Stimulated activated CD4-positive, alpha-beta T cell treated with anti-CD3 and anti-CD28 coated beads, Interleukin-15, amount 100 ng/mL, for 48 hours (primary cell): ENCODE measurements at regions not wholly inside any gene's neighbourhood (a gene's known extent, or its start where the extent isn't known, plus 50 kb on each side); places are given as distances from the start of the nearest gene placed in this dataset.

Experiments
- DNase-seq, 2 donors: peaks; one replicate each; pipeline ENCODE4 v3.0.0-alpha.2; 2020; ENCODE audit warnings: low read depth in 2 of 2

DNA sequence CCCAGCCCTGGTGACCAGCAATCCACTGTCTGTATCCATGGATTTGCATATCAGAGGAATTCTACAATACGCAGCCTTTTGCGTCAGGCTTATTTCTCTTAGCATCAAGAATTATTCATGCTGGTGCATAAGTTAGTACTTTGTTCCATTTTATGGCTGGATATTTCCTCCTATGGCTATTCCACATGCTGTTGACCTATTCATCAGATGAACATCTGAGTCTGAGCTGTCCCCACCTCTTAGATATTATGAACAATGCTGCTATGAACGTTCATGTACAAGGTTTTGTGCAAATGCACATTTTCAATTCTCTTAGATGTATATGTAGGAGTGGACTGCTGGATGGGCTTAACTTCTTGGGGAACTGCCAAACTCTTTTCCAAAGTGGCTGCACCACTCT lies 79.0 kb upstream of the CST7 start:
- DNase-seq: no peak

- no peak for DNase-seq
These were observed 78.2 kb upstream of the CST7 start for GRCh38 chr20:24870881-24871280.

GRCh38 chr20:24871480-24872213 lies 77.4 kb upstream of the CST7 start:
- no peak for DNase-seq

- DNase-seq: no peak
These were observed 76.6 kb upstream of the CST7 start for GRCh38 chr20:24872291-24873024.

DNA sequence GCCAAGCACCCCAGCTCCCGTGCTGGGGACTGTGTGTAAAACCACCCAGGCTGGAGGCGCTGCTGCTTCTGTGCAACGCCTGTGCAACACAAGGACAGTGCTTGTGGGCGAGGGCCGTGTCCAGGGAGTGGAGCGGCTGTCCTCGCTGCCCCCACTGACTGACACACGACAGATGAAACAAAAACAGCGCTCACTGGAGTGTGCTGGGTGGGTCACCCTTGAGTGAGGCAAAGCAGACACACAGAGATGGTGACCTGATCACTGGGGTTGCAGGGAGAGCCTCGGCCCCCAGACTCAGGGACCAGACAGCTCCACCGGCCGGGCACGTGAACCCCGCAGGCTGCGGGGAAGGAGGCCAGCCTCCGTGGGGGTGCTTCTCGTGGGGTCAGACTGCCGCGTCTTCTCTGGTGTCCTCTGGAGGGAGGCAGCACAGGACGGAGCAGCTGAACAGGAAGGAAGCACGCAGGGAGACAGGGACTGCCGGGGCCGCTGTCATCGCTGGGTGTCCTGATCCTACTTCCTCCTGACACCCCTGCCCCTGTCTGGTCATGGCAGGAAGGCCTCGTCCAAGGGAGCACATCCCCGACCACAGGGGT lies 75.9 kb upstream of the CST7 start:
- DNase-seq: no peak

DNA sequence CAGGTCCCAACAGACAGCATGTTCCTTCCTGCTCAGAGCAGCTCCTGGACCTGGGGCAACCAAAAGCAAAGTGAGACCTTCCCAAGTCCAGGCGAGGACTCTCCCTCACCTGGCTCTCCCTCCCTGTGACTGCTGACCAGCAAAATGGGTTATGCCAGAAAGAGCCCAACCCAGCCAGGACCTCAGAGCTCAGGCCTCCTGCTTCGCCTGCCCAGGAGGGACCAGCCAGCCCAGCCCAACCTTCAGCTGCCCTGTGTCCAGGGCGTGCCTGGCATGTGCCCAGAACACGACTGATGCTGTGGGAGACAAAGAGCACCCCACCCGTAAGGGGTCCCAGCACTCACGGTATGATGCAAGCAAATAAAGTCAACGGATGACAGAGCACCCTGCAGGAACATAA lies 74.0 kb upstream of the CST7 start:
- DNase-seq: no peak

DNA sequence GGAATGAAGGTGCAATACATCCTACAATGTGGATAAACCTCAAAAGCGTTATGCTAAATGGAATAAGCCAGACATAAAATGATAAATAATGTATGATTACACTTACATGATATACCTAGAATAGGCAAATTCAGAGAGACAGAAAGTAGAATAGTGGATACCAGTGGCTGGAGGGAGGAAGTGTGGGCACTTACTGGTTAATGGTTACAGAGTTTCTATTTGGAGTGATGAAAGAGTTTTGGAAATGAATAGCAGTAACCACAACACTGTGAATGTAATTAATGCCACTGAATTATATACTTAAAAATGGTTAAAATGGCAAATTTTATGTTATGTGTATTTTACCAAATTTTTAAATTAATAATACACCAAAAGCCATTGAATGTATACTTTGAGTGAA lies 71.4 kb upstream of the CST7 start:
- DNase-seq: no peak

GRCh38 chr20:24878657-24879056 lies 70.4 kb upstream of the CST7 start:
- DNase-seq: no peak

- DNase-seq: no peak
These were observed 69.2 kb upstream of the CST7 start for GRCh38 chr20:24879875-24880274.

DNA sequence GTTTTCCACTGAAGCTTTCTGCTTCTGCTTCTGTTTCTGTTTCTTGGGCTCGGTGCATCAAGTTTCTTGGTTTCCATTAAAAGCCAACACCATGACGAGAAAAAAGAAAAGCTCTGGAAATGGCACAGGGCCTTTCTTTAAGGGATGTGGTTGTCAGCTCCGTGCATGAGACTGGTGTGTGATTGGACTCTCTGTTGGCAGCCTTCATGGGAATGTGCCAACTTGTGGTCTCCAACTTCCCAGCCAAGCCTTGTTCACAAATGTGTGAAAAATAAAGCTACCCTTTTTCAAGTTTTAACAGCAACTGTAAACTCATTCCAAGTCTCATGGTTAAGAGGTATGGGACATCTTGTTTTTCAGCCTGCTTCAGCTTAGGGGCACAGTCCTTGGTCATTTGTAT lies 68.7 kb upstream of the CST7 start:
- no peak for DNase-seq

DNA sequence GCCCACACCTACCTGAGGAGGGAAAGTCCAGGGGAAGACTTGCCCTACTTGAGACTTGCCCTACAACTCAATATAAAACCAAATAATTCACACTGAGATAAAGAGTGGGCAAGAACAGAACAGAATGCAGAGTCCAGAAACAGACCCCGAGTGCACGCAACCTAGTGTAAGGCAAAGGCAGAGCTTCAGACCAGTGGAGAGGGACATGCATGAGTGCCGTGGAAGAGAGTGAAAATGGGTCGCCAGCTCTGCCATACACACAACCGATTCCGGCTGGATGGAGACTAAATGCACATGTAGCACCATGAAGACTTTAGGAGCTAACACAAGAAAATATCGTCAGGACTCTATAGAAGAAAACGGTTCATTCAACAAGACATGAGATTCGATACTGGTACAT lies 58.8 kb upstream of the CST7 start:
- DNase-seq: no peak

GRCh38 chr20:24891546-24892393 lies 57.3 kb upstream of the CST7 start:
- DNase-seq: no peak

DNA sequence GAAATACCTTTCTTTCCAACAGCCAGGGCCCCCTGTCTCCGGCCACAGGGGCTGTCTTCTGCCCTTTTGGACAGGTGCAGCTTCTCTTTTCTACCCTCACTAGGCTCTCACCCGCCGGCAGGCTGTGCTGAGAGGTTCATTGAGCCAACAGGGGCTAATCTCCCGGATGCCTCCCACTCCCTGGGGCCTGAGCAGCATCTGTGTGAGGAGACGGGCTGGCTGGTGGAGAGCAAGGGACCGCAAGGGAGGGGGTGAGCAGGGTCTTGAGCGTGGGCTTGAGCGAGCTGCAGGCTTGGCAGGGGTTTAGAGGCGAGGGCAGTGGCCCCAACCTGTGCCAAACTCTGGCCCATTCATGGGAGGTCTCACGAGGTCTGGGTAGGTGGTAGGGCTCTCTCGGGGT lies 56.5 kb upstream of the CST7 start:
- DNase-seq: no peak

DNA sequence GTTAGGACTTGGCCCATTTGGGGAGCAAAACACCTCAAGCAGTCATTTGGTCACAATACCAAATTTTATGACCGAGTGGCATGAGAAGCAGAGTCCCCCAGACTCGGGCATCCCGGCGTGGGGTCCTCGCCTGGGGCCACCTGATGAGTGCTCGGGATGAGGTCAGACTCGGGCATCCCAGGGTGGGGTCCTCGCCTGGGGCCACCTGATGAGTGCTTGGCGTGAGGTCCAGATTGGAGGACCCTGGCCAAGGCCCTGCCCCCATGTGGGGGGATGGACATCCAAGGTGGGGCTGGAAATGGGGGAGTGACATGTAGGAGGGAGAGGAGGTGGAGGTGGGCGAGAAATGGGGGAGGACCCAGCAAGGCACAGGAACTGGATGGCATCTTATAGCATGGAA lies 56.1 kb upstream of the CST7 start:
- DNase-seq: no peak

DNA sequence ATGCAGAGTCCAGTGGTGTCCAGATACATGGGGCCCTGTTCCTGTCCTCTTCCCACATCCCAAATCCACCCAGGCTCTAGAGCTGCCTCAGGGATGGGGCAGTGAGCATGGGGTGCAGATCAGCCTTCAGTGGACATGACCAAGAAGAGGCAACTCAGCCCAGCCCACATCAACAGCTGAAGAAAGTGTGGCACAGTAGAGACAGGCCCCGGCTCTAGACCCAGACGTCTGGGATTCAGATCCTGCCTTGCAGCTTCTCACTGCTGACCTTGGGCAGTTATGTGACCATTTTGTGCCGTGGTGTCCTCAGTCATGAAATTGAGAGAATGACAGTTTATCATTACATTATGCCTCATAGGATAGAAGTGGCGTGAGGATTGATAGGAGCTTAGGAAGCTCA lies 54.6 kb upstream of the CST7 start:
- DNase-seq: no peak

DNA sequence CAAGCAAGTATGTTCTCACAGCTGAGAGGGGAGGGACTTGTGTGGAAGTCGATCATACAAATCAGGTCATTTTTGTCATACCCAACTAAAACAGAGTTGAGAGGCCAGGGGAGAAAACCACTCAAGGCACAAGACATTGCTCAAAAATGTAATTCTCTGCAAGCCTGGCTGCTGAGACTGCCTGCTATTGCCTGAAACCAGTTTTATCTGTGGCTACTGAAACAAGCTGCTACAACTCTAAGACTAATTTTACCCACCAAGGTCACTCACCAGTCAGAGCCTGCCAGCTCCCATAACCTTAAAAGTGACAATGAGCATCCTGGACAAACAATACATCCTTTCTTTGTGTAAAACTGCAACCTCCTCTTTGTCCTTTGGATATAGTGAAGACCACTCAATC lies 54.1 kb upstream of the CST7 start:
- DNase-seq: no peak

- no peak for DNase-seq
These were observed 53.6 kb upstream of the CST7 start for GRCh38 chr20:24895431-24895830.

DNA sequence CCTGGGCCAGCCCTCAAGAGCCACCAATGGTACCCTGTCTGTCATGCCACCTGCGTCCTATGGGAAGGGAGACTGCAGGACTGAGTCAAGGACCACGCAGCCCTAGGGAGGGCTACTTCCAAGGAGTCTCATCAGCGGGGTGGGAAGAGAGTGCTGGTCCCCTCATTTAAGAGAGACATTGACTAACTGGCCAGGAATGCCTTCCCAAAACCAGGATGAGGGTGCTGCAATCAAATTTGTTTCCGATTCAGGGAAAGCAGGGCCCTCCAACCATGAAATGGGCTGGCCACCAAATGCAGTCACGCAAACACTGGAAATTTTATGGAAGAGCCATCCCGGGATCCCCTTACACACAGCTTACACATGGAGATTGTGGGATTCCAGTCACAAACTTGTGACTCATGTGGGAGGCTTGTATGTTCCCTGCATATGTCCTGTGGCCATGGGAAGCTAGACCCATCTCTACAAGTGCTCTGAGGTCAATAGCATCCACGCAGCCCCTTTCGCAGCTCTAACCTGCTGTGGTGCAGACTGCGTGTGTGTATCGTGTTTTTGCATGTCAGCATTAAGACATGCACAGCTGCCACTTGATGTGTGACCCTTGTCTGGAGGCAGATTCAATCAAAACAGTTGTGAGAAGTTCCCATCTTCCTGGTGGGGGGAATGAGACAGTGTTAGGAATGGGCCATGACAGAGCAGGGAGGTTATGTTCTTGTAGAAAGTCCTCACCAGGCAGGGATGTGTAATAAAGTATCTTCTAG lies 53.0 kb upstream of the CST7 start:
- DNase-seq: no peak

DNA sequence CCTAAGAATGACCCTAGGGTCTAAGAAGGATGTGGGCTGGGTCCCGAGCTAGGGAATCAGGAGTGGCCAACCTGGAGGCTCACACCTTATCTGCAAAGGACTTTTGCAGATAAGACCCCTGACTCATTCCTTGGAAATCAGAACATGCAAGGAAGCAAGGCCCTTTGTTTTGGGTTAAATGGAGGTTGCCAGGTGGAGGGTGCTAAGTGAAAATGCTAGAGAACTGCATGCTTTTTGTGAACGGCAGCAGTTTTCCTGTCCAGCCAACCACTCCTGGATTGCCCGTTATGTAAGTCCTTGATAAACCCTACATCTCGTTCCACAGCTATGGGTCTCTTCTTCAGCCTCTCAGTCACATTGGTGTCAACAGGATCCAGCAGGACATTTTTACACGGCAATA lies 52.1 kb upstream of the CST7 start:
- DNase-seq: no peak

- no peak for DNase-seq
These were observed 51.1 kb upstream of the CST7 start for GRCh38 chr20:24897974-24898373.

DNA sequence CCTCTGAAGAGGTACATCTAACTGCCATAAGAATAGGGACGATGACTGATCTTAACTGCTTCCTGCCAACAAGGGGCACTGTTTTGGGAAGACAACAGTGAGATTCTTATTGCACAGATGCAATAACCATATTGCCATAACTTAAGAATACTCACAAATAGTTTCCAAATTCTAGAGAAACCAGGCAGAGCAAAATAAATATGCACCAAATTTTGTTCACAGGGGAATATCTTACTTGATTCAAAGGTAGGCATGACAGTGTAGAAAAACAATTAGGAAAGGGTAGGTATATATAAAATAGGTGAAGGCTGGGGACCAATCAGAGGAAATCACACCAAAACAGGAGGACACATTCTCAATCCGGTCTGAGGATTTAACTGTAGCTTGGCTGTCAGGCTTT lies 49.9 kb upstream of the CST7 start:
- DNase-seq: no peak
